Cardiac muscle cell (in vitro differentiated cells and primary cell): ENCODE measurements at regions not wholly inside any gene's neighbourhood (a gene's known extent, or its start where the extent isn't known, plus 50 kb on each side); places are given as distances from the start of the nearest gene placed in this dataset.

ENCODE experiments used
- DNase-seq, 2 donors: peaks; one replicate each; pipeline versions ENCODE4 v3.0.0 to v3.0.0-alpha.2; 2010 to 2017; ENCODE audit warnings: low read depth in 1 of 2, low spot score in 1 of 2
- H3K27ac ChIP-seq: fragments of 200-600 bp; sonication (generic); 2 replicates; pipeline ENCODE4 v1.5.1; 2016
- H3K27me3 ChIP-seq: fragments of 200-600 bp; sonication (generic); 2 replicates; pipeline ENCODE4 v1.6.0; 2016; ENCODE audit warnings: control low read depth
- H3K36me3 ChIP-seq: fragments of 200-600 bp; sonication (generic); 2 replicates; pipeline ENCODE4 v1.5.1; 2016; ENCODE audit warnings: control low read depth
- H3K4me1 ChIP-seq: fragments of 200-600 bp; sonication (generic); 2 replicates; pipeline ENCODE4 v1.8.1; 2017; ENCODE audit warnings: low read depth, mild to moderate bottlenecking, mixed run types
- H3K4me3 ChIP-seq: fragments of 200-600 bp; sonication (generic); 2 replicates; pipeline ENCODE4 v1.5.1; 2016; ENCODE audit warnings: mild to moderate bottlenecking
- H3K9me3 ChIP-seq: fragments of 200-600 bp; sonication (generic); 2 replicates; pipeline ENCODE4 v1.5.1; 2017; ENCODE audit warnings: low read depth, mild to moderate bottlenecking, control low read depth
- CTCF ChIP-seq: IDR thresholded peaks from 2 replicates; pipeline ENCODE4 v1.5.1; 2012; ENCODE audit warnings: low read depth, mild to moderate bottlenecking, low read length

GRCh38 chr14:96674121-96674520, 123.1 kb upstream of the VRK1 start:
- Histone ChIP-seq H3K27ac (no peak overlapping the region), H3K27me3 (no peaks in the 10 kb centered on the region), H3K4me3 (no peak overlapping the region), H3K9me3 (no peaks in the 10 kb centered on the region), H3K36me3 (no peaks in the 10 kb centered on the region), H3K4me1 (no peaks in the 10 kb centered on the region)
- no peak for DNase-seq
- no peak for TF ChIP-seq CTCF

- Histone ChIP-seq H3K9me3 (no peaks in the 10 kb centered on the region), H3K27ac (no peak overlapping the region), H3K36me3 (no peaks in the 10 kb centered on the region), H3K4me3 (no peak overlapping the region), H3K27me3 (no peaks in the 10 kb centered on the region), H3K4me1 (no peaks in the 10 kb centered on the region)
- peak in 1 of 2 donors; percentile 2 for DNase-seq
- TF ChIP-seq CTCF = no peak
Observed at GRCh38 chr14:96676166-96676565, 121.0 kb upstream of the VRK1 start.

- H3K27me3 ChIP-seq = no peaks in the 10 kb centered on the region
- DNase-seq = peak in 1 of 2 donors; percentile 1
Observed at GRCh38 chr14:96681829-96682228, 115.4 kb upstream of the VRK1 start.

GRCh38 chr14:96682401-96682800, 114.8 kb upstream of the VRK1 start:
- no peaks in the 10 kb centered on the region for H3K27me3 ChIP-seq
- no peaks in the 10 kb centered on the region for H3K36me3 ChIP-seq
- no peaks in the 10 kb centered on the region for H3K4me1 ChIP-seq
- no peak overlapping the region for H3K4me3 ChIP-seq
- no peak overlapping the region for H3K27ac ChIP-seq
- no peaks in the 10 kb centered on the region for H3K9me3 ChIP-seq
- no peak for DNase-seq
- TF ChIP-seq CTCF = no peak

More at GRCh38 chr14:96681829-96682228, 115.4 kb upstream of the VRK1 start:
- no peaks in the 10 kb centered on the region for H3K4me1 ChIP-seq
- no peak for TF ChIP-seq CTCF
- no peaks in the 10 kb centered on the region for H3K36me3 ChIP-seq
- no peak overlapping the region for H3K27ac ChIP-seq
- H3K4me3 ChIP-seq = no peak overlapping the region
- no peaks in the 10 kb centered on the region for H3K9me3 ChIP-seq

- Histone ChIP-seq H3K9me3 (no peaks in the 10 kb centered on the region), H3K4me3 (no peak overlapping the region), H3K27me3 (no peaks in the 10 kb centered on the region), H3K36me3 (no peaks in the 10 kb centered on the region), H3K27ac (no peak overlapping the region), H3K4me1 (no peaks in the 10 kb centered on the region)
- no peak for TF ChIP-seq CTCF
- no peak for DNase-seq
Observed at GRCh38 chr14:96683562-96684289, 113.5 kb upstream of the VRK1 start.

- Histone ChIP-seq H3K4me3 (no peak overlapping the region), H3K36me3 (no peaks in the 10 kb centered on the region), H3K27ac (no peak overlapping the region), H3K4me1 (no peaks in the 10 kb centered on the region), H3K27me3 (no peaks in the 10 kb centered on the region), H3K9me3 (no peaks in the 10 kb centered on the region)
- no peak for DNase-seq
- no peak for TF ChIP-seq CTCF
Observed at GRCh38 chr14:96686126-96686525, 111.1 kb upstream of the VRK1 start.
